ENCODE measurements at regions not wholly inside any gene's neighbourhood (a gene's known extent, or its start where the extent isn't known, plus 50 kb on each side); places are given as distances from the start of the nearest gene placed in this dataset.
"Not testable (repeated sequence)": the region's sequence is repeated elsewhere in the genome, so short reads cannot be mapped to it uniquely, and the experiment has no call there.

- no peaks in the 10 kb centered on the region for H3K27me3 ChIP-seq (ENCODE audit: control insufficient read depth, insufficient read depth, low read length)
- no peaks in the 10 kb centered on the region for H3K4me1 ChIP-seq (ENCODE audit: control insufficient read depth, insufficient read depth, low read length)
- H3K9ac ChIP-seq (ENCODE audit: low read length): no peak overlapping the region
- no peak overlapping the region for H3K27ac ChIP-seq (ENCODE audit: low read depth, low read length)
- no peaks in the 10 kb centered on the region for H3K36me3 ChIP-seq (ENCODE audit: control insufficient read depth, insufficient read depth, low read length)
- H3K4me3 ChIP-seq (ENCODE audit: low read length): no peak overlapping the region
Measured at GRCh38 chr14:58912799-58913432, 275.2 kb downstream of the DACT1 start.

GRCh38 chr14:58914279-58914855 is 274.1 kb upstream of the DAAM1 start:
- Histone ChIP-seq H3K4me3 (ENCODE audit: low read length) (no peak overlapping the region), H3K36me3 (ENCODE audit: control insufficient read depth, insufficient read depth, low read length) (no peaks in the 10 kb centered on the region), H3K27ac (ENCODE audit: low read depth, low read length) (no peak overlapping the region), H3K4me1 (ENCODE audit: control insufficient read depth, insufficient read depth, low read length) (no peaks in the 10 kb centered on the region), H3K27me3 (ENCODE audit: control insufficient read depth, insufficient read depth, low read length) (no peaks in the 10 kb centered on the region), H3K9ac (ENCODE audit: low read length) (no peak overlapping the region)

GRCh38 chr14:58915646-58916045 is 272.8 kb upstream of the DAAM1 start:
- Histone ChIP-seq H3K27ac (ENCODE audit: low read depth, low read length) (no peak overlapping the region), H3K36me3 (ENCODE audit: control insufficient read depth, insufficient read depth, low read length) (no peaks in the 10 kb centered on the region), H3K4me3 (ENCODE audit: low read length) (no peak overlapping the region), H3K9ac (ENCODE audit: low read length) (no peak overlapping the region), H3K4me1 (ENCODE audit: control insufficient read depth, insufficient read depth, low read length) (no peaks in the 10 kb centered on the region), H3K27me3 (ENCODE audit: control insufficient read depth, insufficient read depth, low read length) (no peaks in the 10 kb centered on the region)

- no peaks in the 10 kb centered on the region for H3K4me1 ChIP-seq (ENCODE audit: control insufficient read depth, insufficient read depth, low read length)
- H3K27me3 ChIP-seq (ENCODE audit: control insufficient read depth, insufficient read depth, low read length): no peaks in the 10 kb centered on the region
- H3K27ac ChIP-seq (ENCODE audit: low read depth, low read length): no peak overlapping the region
- no peak overlapping the region for H3K9ac ChIP-seq (ENCODE audit: low read length)
- no peaks in the 10 kb centered on the region for H3K36me3 ChIP-seq (ENCODE audit: control insufficient read depth, insufficient read depth, low read length)
- H3K4me3 ChIP-seq (ENCODE audit: low read length): no peak overlapping the region
Measured at GRCh38 chr14:58918066-58918738, 270.3 kb upstream of the DAAM1 start.

GRCh38 chr14:58919217-58919616 is 269.2 kb upstream of the DAAM1 start:
- H3K4me3 ChIP-seq (ENCODE audit: low read length): no peak overlapping the region
- H3K27ac ChIP-seq (ENCODE audit: low read depth, low read length): no peak overlapping the region
- H3K4me1 ChIP-seq (ENCODE audit: control insufficient read depth, insufficient read depth, low read length): no peaks in the 10 kb centered on the region
- H3K27me3 ChIP-seq (ENCODE audit: control insufficient read depth, insufficient read depth, low read length): no peaks in the 10 kb centered on the region
- no peaks in the 10 kb centered on the region for H3K36me3 ChIP-seq (ENCODE audit: control insufficient read depth, insufficient read depth, low read length)
- H3K9ac ChIP-seq (ENCODE audit: low read length): no peak overlapping the region

GRCh38 chr14:58920230-58920629 is 268.2 kb upstream of the DAAM1 start:
- Histone ChIP-seq H3K27ac (ENCODE audit: low read depth, low read length) (no peak overlapping the region), H3K9ac (ENCODE audit: low read length) (no peak overlapping the region), H3K4me3 (ENCODE audit: low read length) (no peak overlapping the region), H3K36me3 (ENCODE audit: control insufficient read depth, insufficient read depth, low read length) (no peaks in the 10 kb centered on the region), H3K27me3 (ENCODE audit: control insufficient read depth, insufficient read depth, low read length) (no peaks in the 10 kb centered on the region), H3K4me1 (ENCODE audit: control insufficient read depth, insufficient read depth, low read length) (no peaks in the 10 kb centered on the region)

GRCh38 chr14:58922201-58922940 is 266.1 kb upstream of the DAAM1 start:
- not testable (repeated sequence) for H3K4me1 ChIP-seq (ENCODE audit: control insufficient read depth, insufficient read depth, low read length); H3K27me3 ChIP-seq (ENCODE audit: control insufficient read depth, insufficient read depth, low read length); H3K36me3 ChIP-seq (ENCODE audit: control insufficient read depth, insufficient read depth, low read length); H3K27ac ChIP-seq (ENCODE audit: low read depth, low read length); H3K4me3 ChIP-seq (ENCODE audit: low read length); H3K9ac ChIP-seq (ENCODE audit: low read length)

GRCh38 chr14:58923751-58924405 is 264.6 kb upstream of the DAAM1 start:
- Histone ChIP-seq H3K27ac (ENCODE audit: low read depth, low read length) (no peak overlapping the region), H3K36me3 (ENCODE audit: control insufficient read depth, insufficient read depth, low read length) (no peaks in the 10 kb centered on the region), H3K4me1 (ENCODE audit: control insufficient read depth, insufficient read depth, low read length) (no peaks in the 10 kb centered on the region), H3K9ac (ENCODE audit: low read length) (no peak overlapping the region), H3K27me3 (ENCODE audit: control insufficient read depth, insufficient read depth, low read length) (no peaks in the 10 kb centered on the region), H3K4me3 (ENCODE audit: low read length) (no peak overlapping the region)

- Histone ChIP-seq H3K36me3 (ENCODE audit: control insufficient read depth, insufficient read depth, low read length) (no peaks in the 10 kb centered on the region), H3K4me3 (ENCODE audit: low read length) (no peak overlapping the region), H3K4me1 (ENCODE audit: control insufficient read depth, insufficient read depth, low read length) (peaks cover 5% of the 10 kb centered on the region), H3K27me3 (ENCODE audit: control insufficient read depth, insufficient read depth, low read length) (no peaks in the 10 kb centered on the region), H3K27ac (ENCODE audit: low read depth, low read length) (no peak overlapping the region), H3K9ac (ENCODE audit: low read length) (no peak overlapping the region)
Measured at GRCh38 chr14:58941629-58942028, 246.8 kb upstream of the DAAM1 start.

GRCh38 chr14:58942516-58942915 is 246.0 kb upstream of the DAAM1 start:
- H3K36me3 ChIP-seq (ENCODE audit: control insufficient read depth, insufficient read depth, low read length): no peaks in the 10 kb centered on the region
- H3K4me3 ChIP-seq (ENCODE audit: low read length): no peak overlapping the region
- H3K9ac ChIP-seq (ENCODE audit: low read length): no peak overlapping the region
- H3K27me3 ChIP-seq (ENCODE audit: control insufficient read depth, insufficient read depth, low read length): no peaks in the 10 kb centered on the region
- no peak overlapping the region for H3K27ac ChIP-seq (ENCODE audit: low read depth, low read length)
- peaks cover 5% of the 10 kb centered on the region for H3K4me1 ChIP-seq (ENCODE audit: control insufficient read depth, insufficient read depth, low read length)

- Histone ChIP-seq H3K9ac (ENCODE audit: low read length) (no peak overlapping the region), H3K36me3 (ENCODE audit: control insufficient read depth, insufficient read depth, low read length) (no peaks in the 10 kb centered on the region), H3K27me3 (ENCODE audit: control insufficient read depth, insufficient read depth, low read length) (no peaks in the 10 kb centered on the region), H3K27ac (ENCODE audit: low read depth, low read length) (no peak overlapping the region), H3K4me3 (ENCODE audit: low read length) (no peak overlapping the region), H3K4me1 (ENCODE audit: control insufficient read depth, insufficient read depth, low read length) (peaks cover 5% of the 10 kb centered on the region)
Measured at GRCh38 chr14:58944343-58944967, 244.0 kb upstream of the DAAM1 start.

GRCh38 chr14:58944968-58945356 is 243.5 kb upstream of the DAAM1 start:
- Histone ChIP-seq H3K4me3 (ENCODE audit: low read length) (no peak overlapping the region), H3K27me3 (ENCODE audit: control insufficient read depth, insufficient read depth, low read length) (no peaks in the 10 kb centered on the region), H3K9ac (ENCODE audit: low read length) (no peak overlapping the region), H3K27ac (ENCODE audit: low read depth, low read length) (no peak overlapping the region), H3K36me3 (ENCODE audit: control insufficient read depth, insufficient read depth, low read length) (no peaks in the 10 kb centered on the region), H3K4me1 (ENCODE audit: control insufficient read depth, insufficient read depth, low read length) (peaks cover 5% of the 10 kb centered on the region)
